Lower leg skin (tissue), 3 donors: ENCODE measurements at regions not wholly inside any gene's neighbourhood (a gene's known extent, or its start where the extent isn't known, plus 50 kb on each side); places are given as distances from the start of the nearest gene placed in this dataset.

Source experiments
- POLR2A ChIP-seq, 2 donors: fragments of 450-650 bp; IDR thresholded peaks; one replicate each; pipeline ENCODE4 v1.6.1; 2016 to 2017; ENCODE audit warnings: antibody characterized with exemption in 2 of 2, mild to moderate bottlenecking in 1 of 2, moderate library complexity in 1 of 2
- TF ChIP-seq, protein P1 (sequence below), 3 donors: fragments of 450-650 bp; IDR thresholded peaks; one replicate each; pipeline ENCODE4 v1.5.1; 2016; ENCODE audit warnings: antibody characterized with exemption in 3 of 3, mild to moderate bottlenecking in 3 of 3, moderate library complexity in 2 of 3

DNA sequence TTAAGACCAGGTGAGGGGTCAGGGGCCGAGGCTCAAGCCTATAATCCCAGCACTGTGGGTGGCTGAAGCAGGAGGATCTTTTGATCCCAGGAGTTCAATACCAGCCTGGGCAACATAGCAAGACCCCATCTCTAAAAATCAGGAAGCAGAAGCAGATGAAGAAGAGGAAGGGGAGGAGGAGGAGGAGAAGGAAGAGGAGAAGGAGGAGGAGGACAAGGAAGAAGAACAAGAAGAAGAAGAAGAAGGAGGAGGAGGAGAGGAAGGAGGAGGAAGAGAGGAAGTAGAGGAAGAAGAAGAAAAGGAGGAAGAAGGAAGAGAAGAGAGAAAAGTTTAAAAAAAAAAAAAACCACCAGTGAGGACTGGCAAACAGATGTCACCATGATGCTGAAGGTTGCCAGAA, 92.0 kb upstream of the TMEM26 start:
- TF ChIP-seq, protein P1, sequence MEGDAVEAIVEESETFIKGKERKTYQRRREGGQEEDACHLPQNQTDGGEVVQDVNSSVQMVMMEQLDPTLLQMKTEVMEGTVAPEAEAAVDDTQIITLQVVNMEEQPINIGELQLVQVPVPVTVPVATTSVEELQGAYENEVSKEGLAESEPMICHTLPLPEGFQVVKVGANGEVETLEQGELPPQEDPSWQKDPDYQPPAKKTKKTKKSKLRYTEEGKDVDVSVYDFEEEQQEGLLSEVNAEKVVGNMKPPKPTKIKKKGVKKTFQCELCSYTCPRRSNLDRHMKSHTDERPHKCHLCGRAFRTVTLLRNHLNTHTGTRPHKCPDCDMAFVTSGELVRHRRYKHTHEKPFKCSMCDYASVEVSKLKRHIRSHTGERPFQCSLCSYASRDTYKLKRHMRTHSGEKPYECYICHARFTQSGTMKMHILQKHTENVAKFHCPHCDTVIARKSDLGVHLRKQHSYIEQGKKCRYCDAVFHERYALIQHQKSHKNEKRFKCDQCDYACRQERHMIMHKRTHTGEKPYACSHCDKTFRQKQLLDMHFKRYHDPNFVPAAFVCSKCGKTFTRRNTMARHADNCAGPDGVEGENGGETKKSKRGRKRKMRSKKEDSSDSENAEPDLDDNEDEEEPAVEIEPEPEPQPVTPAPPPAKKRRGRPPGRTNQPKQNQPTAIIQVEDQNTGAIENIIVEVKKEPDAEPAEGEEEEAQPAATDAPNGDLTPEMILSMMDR (IDR thresholded peaks at IDR 0.05) = no peak
- TF ChIP-seq POLR2A (IDR thresholded peaks at IDR 0.05) = no peak
